Stimulated activated CD4-positive, alpha-beta T cell treated with anti-CD3 and anti-CD28 coated beads, TNF-alpha, amount 100 ng/mL, for 1 hour (primary cell): ENCODE measurements at regions not wholly inside any gene's neighbourhood (a gene's known extent, or its start where the extent isn't known, plus 50 kb on each side); places are given as distances from the start of the nearest gene placed in this dataset.
"Not testable (repeated sequence)": the region's sequence is repeated elsewhere in the genome, so short reads cannot be mapped to it uniquely, and the experiment has no call there.

Source experiments
- DNase-seq, 3 donors: peaks; one replicate each; pipeline ENCODE4 v3.0.0-alpha.2; 2020; ENCODE audit warnings: low read depth in 3 of 3, low spot score in 1 of 3

DNA sequence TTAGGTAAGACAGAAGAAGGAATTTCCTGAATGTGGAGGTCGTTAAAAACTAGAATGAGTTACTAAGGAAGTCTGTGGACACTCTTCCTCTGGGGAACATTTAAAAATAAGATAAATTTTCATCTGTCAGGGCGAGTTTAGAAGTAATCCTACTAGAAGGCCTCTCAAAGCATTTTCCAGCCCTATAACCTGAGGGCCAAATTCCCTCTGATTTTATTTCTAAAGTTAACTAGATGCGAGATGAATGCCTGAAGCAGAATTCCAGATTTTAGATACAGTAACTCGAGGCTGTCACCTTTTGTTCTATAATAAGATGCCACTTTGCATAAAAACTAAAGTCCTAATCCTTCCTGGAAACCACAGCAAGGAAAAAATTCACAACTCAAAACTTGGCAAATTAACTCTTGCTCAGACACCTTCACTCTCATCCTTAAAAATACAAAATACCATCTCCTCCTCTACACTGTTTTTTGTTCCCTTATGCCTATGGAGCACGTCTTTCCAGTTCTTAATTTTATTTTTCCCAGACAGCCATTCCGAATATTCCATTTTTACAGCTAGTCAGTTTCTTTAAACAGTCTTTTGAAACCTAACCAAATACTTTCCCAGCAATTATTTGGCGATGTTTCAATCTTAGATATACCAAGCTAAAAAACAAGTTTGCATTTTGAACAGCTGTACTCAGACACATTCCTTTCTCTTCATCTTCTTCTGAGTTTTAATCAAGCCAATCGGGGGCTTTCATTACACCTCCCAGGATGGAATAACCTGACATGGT lies 420.7 kb upstream of the NFE2L3 start:
- no peak for DNase-seq

DNA sequence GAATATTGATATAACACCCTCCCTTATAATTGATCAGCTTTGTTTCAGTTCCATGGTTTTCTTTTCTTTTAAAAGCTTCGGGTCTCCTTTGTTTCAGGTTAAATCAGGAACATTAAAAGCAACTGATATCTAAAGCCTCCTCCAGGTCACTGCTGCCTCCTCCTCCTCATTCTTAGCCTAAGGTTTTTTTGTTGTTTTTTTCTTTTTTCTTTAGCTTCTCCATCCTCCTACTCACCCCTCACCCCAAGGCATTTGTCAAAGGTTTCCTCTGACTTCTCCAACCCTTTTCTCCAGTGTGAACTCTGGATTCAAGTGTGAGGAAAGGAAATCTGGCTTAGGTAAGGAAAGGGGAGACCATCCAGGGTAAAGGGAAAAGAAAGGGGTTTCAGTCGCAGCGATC lies 420.2 kb upstream of the NFE2L3 start:
- no peak for DNase-seq

DNA sequence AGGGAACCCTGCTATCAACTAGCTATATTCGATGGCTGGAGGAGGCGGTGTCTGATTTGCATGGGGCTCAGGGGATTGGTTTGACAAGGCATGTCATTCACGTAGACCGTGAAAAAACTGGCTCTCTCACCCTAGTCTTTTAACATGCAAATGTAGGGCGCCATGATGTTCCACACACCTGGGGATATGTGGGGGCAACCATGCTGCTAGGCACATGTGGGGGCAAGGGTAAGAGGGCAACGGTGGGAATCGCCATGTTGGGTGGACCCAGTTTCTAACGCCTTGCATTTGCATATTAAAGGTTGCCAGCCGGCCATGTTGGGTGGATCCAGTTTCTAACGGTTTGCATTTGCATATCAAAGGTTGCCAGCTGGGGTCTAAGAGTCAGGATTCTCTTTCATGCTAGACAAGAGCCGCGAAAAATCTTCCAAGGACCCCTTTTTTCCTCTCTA lies 419.2 kb upstream of the NFE2L3 start:
- no peak for DNase-seq

DNA sequence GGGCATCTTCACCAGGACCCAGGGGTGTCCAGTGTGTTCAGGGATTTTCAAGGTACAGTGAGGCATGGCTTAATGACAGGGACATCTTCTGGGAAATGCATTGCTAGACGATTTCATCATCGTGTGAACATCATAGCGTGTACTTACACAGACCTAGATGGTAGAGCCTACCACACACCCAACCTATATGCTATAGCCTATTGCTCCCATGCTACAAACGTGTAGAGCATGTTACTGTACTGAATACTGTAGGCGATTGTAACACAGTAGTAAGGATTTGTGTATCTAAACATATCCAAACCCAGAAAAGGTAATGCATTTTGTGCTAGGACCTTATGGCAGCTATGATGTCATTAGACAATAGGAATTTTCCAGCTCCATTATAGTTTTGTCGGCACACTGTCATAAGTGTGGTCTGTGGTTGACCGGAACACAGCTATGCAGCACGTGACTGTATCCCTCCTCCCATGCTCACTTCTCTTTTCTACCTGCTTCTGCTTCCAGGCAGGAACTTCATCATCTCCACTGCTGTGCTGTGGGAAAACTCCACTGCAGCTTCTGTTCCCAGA lies 416.2 kb upstream of the NFE2L3 start:
- no peak for DNase-seq

DNA sequence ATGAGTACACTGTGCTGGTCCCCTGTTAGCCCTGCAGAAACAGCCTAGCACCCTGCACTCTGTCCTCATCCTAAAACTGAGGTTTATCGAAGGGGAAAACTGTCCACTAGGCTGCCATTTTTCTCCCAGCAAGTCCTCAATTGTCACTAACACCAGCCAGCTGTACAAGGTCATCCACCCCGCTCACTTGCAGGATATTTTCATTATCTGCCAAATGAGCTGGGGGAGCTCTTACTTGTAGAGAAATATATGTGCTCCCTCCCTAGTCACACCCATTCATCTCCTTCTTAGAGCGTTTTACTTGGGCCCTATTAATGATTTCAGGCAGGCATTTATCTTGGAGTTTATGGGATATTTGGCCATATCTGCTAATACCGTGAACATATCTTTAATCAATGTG lies 413.5 kb upstream of the NFE2L3 start:
- no peak for DNase-seq

DNA sequence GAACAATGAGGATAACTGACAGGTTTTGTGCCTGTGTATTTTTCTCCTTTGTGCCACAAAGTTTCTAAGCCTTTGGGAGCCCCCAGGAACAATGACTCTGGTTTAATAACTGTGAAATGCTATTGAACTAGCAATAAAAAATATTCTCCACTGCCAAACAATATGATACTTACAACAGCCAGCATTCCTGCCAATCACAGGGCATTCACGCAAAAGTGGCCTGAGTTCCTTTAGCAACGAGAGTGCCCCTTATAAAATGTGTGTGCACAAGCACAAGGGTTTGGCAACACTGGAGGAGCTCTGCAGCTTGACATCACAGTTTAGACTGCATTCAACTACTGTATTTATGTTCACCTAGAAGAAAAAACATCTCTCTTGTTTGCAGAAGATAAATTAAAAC lies 412.9 kb upstream of the NFE2L3 start:
- DNase-seq, result no peak

DNA sequence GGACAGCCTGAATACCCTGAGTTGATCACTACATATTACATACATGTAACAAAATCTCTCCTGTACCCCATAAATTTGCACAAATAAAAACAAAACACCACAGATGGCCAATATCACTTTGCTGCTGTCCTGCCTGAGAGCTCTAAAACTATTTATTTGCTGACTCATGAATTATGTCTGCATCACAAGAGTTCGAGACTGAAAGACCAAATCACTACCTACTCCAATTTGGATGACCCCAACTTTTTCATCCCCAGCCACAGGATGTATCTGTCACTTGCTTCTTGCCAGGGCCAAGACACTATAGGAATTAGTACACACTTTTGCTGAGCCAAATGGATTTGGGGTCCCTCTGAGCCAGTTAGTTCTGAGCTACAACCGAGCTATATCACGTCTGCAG lies 409.7 kb upstream of the NFE2L3 start:
- no peak for DNase-seq

DNA sequence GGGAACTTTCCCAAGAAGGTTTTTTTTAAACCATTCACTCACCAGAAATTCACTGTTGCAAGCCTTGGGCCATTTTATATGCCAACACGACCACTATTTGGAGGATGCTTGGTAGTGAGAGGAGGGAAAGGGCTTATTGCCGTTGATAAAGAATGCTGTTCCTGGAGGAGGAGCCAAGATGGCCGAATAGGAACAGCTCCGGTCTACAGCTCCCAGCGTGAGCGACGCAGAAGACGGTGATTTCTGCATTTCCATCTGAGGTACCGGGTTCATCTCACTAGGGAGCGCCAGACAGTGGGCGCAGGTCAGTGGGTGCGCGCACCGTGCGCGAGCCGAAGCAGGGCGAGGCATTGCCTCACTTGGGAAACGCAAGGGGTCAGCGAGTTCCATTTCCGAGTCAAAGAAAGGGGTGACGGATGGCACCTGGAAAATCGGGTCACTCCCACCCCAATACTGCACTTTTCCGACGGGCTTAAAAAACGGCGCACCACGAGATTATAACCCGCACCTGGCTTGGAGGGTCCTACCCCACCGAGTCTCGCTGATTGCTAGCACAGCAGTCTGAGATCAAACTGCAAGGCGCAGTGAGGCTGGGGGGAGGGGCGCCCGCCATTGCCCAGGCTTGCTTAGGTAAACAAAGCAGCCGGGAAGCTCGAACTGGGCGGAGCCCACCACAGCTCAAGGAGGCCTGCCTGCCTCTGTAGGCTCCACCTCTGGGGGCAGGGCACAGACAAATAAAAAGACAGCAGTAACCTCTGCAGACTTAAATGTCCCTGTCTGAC lies 408.1 kb upstream of the NFE2L3 start:
- DNase-seq, result not testable (repeated sequence)

DNA sequence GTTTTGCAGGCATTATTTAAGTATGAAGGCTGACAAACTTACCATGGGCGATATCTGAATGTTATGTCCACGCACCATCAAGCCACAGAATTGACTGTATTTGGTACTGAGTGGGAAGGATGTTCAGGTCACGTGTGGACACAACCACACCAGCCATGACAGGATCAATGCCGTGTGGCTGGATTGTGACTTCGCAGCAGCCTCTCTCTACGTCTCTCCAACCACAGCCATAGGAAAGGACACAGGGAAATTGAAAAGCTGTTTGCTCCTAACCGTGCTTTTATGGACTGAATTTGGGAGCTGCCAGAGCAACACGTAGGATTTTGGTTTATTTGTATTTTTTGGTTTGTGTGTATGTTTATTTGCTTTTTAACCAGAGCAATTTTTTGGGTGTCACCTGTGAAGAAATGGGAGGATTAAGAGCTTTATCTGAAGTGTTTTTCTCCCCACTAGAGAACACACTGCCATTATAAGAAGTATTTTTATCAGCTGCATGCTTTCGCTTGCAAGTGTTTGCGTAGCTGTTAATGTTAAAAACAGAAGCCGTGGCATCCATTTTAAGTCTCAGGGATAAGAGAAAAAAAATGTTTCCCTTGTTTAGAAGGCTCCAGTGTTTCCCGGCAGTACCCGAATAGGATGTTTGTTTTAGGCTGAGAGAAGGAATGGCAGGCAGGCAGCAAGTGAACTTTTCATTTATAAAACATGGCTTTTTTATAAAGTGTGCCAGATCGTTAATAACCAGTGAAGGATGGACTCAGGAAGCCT lies 401.1 kb upstream of the NFE2L3 start:
- no peak for DNase-seq

DNA sequence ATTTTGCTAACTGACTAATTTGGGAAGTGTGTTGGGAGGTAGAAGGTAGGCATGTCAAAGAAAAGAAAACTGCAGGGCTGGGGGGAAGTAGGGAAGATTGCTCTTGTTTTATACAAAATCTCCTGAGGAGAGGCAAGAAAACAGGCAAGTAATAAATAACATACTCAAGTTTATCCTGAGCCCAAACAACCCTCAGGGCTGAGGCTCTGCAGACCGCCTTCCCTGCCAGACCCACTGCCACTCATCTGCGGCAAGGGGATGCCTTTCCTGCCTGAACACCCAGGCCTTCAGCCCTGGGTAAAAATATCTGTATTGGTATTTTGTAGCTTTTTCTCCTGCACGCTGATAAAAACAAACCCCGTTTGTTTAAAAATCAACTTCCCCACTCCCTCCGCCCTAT lies 399.8 kb upstream of the NFE2L3 start:
- DNase-seq, result no peak

DNA sequence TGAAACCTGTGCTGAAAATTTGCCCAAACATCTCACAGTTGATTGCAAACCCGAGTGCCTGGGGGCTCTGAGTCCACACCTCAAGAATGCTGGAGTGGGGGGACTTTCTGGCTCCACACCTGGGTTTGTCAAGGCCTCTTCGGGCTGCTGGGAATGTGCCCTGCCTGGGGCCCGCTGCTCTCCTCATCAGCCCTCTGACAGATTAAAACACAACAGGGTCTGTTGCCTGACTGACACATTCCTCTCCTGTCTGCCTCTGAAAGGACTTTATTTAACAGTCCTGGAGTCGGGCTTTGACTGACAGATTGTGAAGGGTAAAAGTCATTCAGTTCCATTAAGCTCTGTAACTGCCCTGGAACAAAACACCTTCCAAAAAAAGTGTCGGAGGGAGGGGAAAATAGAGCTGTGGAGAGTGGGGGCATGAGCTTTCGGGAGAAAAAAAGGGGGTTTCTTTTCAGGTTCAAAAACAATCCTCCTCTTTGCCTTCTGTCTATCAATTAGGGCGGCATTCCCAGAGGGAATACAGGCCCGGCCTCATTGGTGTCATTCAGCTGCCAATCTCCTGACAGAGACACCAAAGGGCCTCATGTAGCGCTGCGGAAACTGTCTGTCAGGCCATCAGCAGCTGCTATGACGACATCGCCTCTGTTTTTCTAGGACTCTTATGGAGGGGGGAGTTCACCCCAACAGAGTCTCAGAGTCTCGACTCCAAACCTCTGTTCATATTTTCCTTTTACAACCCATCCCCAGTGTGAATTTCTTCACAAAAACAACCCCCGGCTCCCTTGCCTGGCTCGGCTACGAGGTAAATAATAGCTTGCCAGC lies 398.8 kb upstream of the NFE2L3 start:
- no peak for DNase-seq

DNA sequence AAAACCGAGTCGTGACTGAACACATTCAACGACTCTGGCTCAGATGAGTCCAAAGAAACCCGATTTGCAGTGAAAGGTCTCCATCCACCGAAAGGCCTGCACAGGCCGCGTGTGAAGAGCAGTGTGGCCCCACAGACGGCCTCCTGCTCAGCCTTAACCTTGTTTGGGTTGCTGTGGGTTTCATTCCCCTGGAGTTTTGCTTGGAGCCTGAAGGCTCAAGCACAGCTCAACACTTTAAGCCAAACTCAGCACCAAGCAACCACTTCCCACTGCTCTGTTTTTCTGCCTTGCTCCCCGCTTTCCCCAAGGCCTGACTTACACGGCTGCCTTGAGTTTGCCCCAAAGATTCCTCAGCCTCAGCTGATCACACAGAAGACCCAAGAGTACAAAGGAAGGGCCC lies 398.2 kb upstream of the NFE2L3 start:
- no peak for DNase-seq

DNA sequence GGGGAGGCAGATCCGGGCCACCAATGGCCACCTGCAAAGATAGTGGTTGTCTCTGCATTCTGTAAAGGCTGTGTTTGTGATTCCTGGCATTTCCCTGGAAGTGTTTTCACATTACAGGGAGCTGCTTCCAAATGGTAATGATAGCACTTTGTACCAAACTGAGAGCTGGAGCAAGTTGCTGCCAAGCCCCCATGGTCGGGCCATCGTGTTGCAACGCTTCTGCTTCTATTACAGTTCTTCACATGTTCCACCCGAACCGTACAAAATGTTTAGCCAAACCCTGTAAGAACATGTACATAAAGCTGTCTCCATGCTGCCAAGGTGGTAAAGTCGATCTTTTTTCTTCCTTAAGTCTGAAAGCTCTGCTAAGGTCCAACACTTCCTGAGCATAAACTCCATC lies 397.7 kb upstream of the NFE2L3 start:
- DNase-seq, result no peak

DNA sequence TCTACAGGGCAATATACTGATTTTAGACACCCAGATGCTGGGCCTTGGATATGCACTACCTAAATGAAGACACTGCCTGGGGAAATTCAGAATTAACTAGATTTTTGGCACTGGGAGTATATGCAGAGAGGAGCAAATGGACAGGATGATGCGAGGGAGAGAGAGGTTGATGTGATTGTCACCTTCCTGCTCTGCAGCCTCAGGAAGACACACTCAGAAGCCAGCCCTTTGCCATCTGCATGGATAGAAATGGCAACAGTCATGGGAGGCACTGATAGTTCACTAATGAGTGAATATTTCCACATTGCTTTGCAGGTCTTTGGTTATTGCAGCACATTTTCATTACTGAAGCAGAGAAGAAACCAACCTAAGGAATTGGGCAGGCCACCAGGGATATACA lies 397.2 kb upstream of the NFE2L3 start:
- no peak for DNase-seq

DNA sequence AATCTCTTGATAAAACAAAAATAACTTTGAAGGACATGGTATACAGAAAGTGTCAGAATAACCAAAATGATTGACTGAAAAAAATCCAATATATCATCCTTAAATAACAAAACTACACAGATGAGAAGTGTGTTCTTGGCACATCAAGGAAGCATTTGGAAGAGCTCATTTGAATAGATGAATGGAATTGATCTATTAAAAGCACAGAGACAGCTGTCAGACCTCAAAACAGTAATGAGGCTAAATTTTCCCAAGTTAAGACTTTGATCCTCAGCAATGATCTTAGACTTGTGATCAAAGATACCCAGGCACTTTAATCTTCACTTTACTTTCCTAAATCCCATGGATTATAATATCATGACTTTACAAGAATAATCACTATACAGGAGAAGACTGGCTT lies 395.4 kb upstream of the NFE2L3 start:
- no peak for DNase-seq

DNA sequence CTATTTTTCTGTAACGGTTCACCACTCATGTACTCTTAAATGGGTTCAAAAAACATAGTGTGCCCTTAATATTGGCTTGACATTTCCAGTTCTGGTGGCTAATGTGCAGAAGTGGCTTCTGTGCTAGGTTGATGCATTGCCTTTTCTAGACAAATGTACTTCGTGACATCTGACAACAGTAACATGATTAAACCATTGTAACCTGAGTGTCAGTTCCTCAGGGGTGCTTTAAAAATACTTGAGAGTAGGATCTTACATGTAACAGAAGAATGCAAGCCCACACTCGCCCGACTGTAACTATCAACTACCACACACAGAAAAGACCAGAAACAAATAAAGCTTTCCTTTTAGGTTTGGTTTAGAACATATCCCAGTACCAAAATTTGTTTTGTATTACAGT lies 393.4 kb upstream of the NFE2L3 start:
- no peak for DNase-seq

DNA sequence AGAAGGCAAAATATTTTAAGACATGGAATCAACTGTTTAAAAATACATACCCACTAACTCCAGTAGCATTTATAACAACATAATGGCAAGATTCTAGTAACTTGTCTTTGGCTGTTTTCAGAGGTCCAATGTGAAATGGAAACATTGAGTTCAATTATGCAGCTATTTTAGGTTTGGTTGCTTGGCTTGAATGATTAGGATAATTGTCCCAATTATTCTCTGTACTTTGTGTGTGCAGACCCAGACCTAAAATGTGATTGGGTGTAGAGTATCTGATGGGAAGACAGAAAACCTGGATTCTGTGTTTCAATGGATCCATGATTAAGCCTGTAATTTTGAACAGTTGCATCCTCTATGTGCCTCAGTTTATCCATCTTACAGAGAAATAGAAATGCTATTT lies 392.7 kb upstream of the NFE2L3 start:
- DNase-seq, result no peak

DNA sequence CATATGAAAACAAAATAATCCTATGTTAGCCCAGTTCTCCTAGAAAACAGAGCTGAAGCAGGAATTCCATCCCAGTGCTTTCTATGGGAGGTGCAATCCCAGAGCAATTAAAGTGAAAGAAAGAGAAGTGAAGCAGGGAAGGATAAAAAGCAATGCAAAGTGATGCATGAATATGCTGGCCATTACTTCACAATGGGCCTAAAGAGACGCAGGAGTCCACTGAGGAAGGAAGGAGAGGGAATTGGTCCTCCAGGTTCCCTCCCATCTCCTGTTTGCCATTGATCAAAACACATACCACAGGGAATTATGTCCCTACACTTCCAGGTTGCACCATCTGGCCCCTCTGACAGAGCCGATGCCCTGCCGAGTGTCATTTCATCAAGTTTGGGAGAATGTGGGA lies 392.2 kb upstream of the NFE2L3 start:
- no peak for DNase-seq

DNA sequence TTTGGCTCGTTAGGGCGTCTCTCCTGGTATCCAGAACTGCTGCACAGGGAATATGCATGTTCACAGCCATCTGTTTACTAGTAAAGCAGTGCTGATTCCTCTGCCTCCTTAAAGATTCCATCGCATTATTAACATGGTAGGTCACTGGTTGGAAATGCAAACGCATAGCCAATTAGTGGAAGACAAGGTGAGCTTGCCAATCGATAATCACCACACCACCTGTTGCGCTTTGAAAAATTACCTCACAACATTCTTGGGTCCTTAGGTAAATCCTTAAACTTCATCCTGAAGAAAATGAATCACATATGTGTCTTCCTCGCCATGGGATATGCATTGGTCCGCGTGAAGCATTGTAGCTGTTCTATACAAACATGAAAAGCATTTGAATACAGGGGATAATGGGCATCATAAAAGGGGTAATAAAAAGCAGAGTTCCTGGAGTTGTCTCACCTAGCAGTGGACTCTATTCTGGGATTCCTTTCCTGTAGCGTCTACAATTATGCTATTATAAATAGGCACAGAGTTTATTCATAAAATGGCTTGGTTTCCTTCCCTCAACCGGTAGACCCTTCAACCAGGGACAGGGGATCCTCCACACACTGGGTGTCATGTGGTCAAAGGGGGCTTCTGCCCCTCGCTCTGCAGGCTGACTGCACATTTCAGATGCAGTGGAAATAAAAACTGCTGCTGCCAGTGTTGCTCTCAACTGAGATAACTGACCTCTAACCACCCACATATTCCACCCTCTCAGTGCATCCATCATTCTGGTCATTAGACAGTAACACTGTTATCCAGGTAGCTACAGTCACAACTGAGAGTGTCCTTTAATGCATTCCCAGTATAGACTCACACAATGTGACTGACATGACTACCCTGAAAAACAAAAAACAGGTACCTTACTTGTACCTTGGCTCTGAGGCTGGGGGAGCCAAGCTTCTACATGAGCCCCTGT lies 389.2 kb upstream of the NFE2L3 start:
- no peak for DNase-seq

DNA sequence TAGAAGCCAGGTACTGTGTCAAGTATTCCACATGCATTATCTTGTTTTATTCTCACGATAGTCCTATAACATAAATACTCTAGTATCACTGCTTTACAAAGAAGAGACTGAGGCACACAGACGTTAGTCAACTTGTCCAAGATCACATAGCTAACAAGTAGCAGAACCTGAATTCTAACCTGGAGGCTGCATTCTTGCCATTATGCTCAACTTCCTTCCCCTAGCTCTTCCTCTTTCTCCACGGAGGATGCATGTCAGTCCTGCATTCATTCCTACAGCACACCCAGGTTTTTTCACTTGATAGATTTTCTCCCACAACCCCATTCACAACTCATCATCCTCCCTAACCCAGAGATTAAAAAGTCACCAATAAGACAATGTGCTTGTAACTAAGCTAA lies 388.5 kb upstream of the NFE2L3 start:
- DNase-seq, result no peak
